GM12878 (cell line): ENCODE measurements at regions not wholly inside any gene's neighbourhood (a gene's known extent, or its start where the extent isn't known, plus 50 kb on each side); places are given as distances from the start of the nearest gene placed in this dataset.

Experiments
- ATAC-seq: fragments of 200-7000 bp; cut with Tn5 transposase; 3 replicates; pipeline ENCODE4 v1.9.1; 2020; ENCODE audit warnings: mild to moderate bottlenecking, moderate library complexity
- BruUV-seq: library from RNA; stranded (reverse); fragments of 400-500 nt; replicated peaks from 2 replicates; lab custom pipeline; 2021; lab: Mats Ljungman, UMichigan
- CTCF ChIA-PET: fragments of 300-600 bp; sonication (Branson Sonifier 250); formaldehyde crosslinking; extraction: SDS; loops from one replicate; lab custom pipeline; 2021; ENCODE audit warnings: inconsistent platforms; lab: Yijun Ruan, JAX
- POLR2A ChIA-PET: fragments of 350-600 bp; formaldehyde crosslinking; extraction: SDS; loops from one replicate; lab custom pipeline; 2021; ENCODE audit warnings: inconsistent platforms; lab: Charles Lee
- RAD21 ChIA-PET: fragments of 300-600 bp; sonication (Branson Sonifier 250); formaldehyde crosslinking; loops from one replicate; lab custom pipeline; 2023; ENCODE audit warnings: antibody characterized with exemption; ENCODE audit not compliant: unreplicated experiment; lab: Charles Lee
- SMC1A ChIA-PET: fragments of 300-600 bp; sonication (Branson Sonifier 250); formaldehyde crosslinking; loops from one replicate; lab custom pipeline; 2023; ENCODE audit not compliant: unreplicated experiment, uncharacterized antibody; lab: Charles Lee
- DNase-seq: peaks from one replicate; pipeline ENCODE4 v3.0.0-alpha.2; 2011; ENCODE audit warnings: low read depth, low spot score
- FAIRE-seq: peaks from 3 replicates; lab custom pipeline; 2011; peaks lifted over from hg19 to GRCh38; lab: Jason Lieb, UNC
- H2AFZ ChIP-seq: 2 replicates; pipeline ENCODE4 v1.6.0; 2011; ENCODE audit warnings: low read depth, low read length, control low read depth; ENCODE audit not compliant: control insufficient read depth
- H3K27ac ChIP-seq: 2 replicates; pipeline ENCODE4 v1.5.1; 2011; ENCODE audit warnings: control low read depth; ENCODE audit not compliant: control insufficient read depth, insufficient read depth
- H3K27me3 ChIP-seq, 2 experiments: replicated peaks in 1 of 2; 2 replicates each; pipeline versions ENCODE4 v1.6.0 to v1.6.1; 2011; ENCODE audit warnings: low read length in 1 of 2; ENCODE audit not compliant: control insufficient read depth in 2 of 2, insufficient read depth in 2 of 2
- H3K36me3 ChIP-seq, 2 experiments: 2 replicates each; pipeline ENCODE4 v1.5.1; 2011; ENCODE audit warnings: low read length in 1 of 2; ENCODE audit not compliant: control insufficient read depth in 2 of 2, insufficient read depth in 2 of 2
- H3K4me1 ChIP-seq: 2 replicates; pipeline ENCODE4 v1.6.1; 2011; ENCODE audit warnings: mild to moderate bottlenecking, low read length, moderate library complexity, mixed read lengths; ENCODE audit not compliant: control insufficient read depth, insufficient read depth
- H3K4me2 ChIP-seq: 2 replicates; pipeline ENCODE4 v1.6.0; 2011; ENCODE audit warnings: control low read depth; ENCODE audit not compliant: control insufficient read depth, insufficient read depth
- H3K4me3 ChIP-seq: fragments of 200-600 bp; sonication (generic); 2 replicates; pipeline ENCODE4 v1.5.1; 2016
- H3K79me2 ChIP-seq: 2 replicates; pipeline ENCODE4 v1.6.0; 2011; ENCODE audit warnings: low read length; ENCODE audit not compliant: control insufficient read depth, insufficient read depth
- H3K9ac ChIP-seq: 2 replicates; pipeline ENCODE4 v1.8.0; 2011; ENCODE audit warnings: low read length, control low read depth, mixed read lengths; ENCODE audit not compliant: control insufficient read depth, insufficient read depth
- H3K9me3 ChIP-seq: replicated peaks from 3 replicates; pipeline ENCODE4 v1.5.1; 2011; ENCODE audit warnings: mild to moderate bottlenecking, low read length; ENCODE audit not compliant: control insufficient read depth, insufficient read depth
- H4K20me1 ChIP-seq: 2 replicates; pipeline ENCODE4 v1.6.0; 2011; ENCODE audit not compliant: control insufficient read depth, insufficient read depth
- BACH1 ChIP-seq: fragments of 450-650 bp; IDR thresholded peaks from 2 replicates; pipeline ENCODE4 v1.6.1; 2017; ENCODE audit warnings: mild to moderate bottlenecking, borderline replicate concordance
- CBFB ChIP-seq: IDR thresholded peaks from 2 replicates; pipeline ENCODE4 v1.6.1; 2016; ENCODE audit warnings: antibody characterized with exemption, low read depth
- CEBPB ChIP-seq, 2 experiments: fragments of 150-350 bp in 1 of 2; IDR thresholded peaks; 2 replicates each; pipeline ENCODE4 v1.6.1; 2012 to 2014; ENCODE audit warnings: low read depth in 2 of 2, low read length in 2 of 2, borderline replicate concordance in 1 of 2, inconsistent platforms in 1 of 2
- CHD4 ChIP-seq: fragments of 200-600 bp; sonication (generic); IDR thresholded peaks from 2 replicates; pipeline ENCODE4 v1.6.1; 2016; ENCODE audit warnings: mild to moderate bottlenecking
- E4F1 ChIP-seq: fragments of 450-650 bp; IDR thresholded peaks from 2 replicates; pipeline ENCODE4 v1.6.1; 2018; ENCODE audit warnings: borderline replicate concordance, mild to moderate bottlenecking; ENCODE audit not compliant: partially characterized antibody
- IKZF2 ChIP-seq, 2 experiments: fragments of 450-650 bp; IDR thresholded peaks; 2 replicates each; pipeline ENCODE4 v1.6.1; 2017; ENCODE audit warnings: mild to moderate bottlenecking in 2 of 2, moderate library complexity in 2 of 2
- KAT2A ChIP-seq: conservative IDR thresholded peaks from 2 replicates; pipeline ENCODE4 v1.6.1; 2011; ENCODE audit warnings: low read depth, low read length; ENCODE audit not compliant: control insufficient read depth
- RAD51 ChIP-seq: fragments of 450-650 bp; IDR thresholded peaks from 2 replicates; pipeline ENCODE4 v1.6.1; 2016; ENCODE audit warnings: moderate library complexity, mild to moderate bottlenecking, inconsistent platforms
- SREBF1 ChIP-seq: IDR thresholded peaks from 2 replicates; pipeline ENCODE4 v1.6.1; 2012; ENCODE audit warnings: mild to moderate bottlenecking, low read length
- USF1 ChIP-seq: IDR thresholded peaks from 2 replicates; pipeline ENCODE4 v1.6.1; 2011; ENCODE audit warnings: borderline replicate concordance, low read depth, mild to moderate bottlenecking, moderate library complexity, mixed read lengths, low read length; ENCODE audit not compliant: insufficient read depth; ENCODE audit errors: extremely low read length
- ZBED1 ChIP-seq: IDR thresholded peaks from 2 replicates; pipeline ENCODE4 v1.6.1; 2016; ENCODE audit warnings: borderline replicate concordance
- ZBTB33 ChIP-seq: fragments of 450-650 bp; IDR thresholded peaks from 2 replicates; pipeline ENCODE4 v1.6.1; 2017; ENCODE audit warnings: mild to moderate bottlenecking
- WGBS: methylation state at CpG from one replicate; pipeline ENCODE4 v1.1.6; 2016; ENCODE audit warnings: low lambda C conversion rate; ENCODE audit not compliant: insufficient replicate concordance, insufficient coverage; ENCODE audit errors: missing lambda C conversion rate; 5-methylcytosine and 5-hydroxymethylcytosine counted together
- in situ Hi-C: fragments of 300-500 bp; cut with MboI; formaldehyde crosslinking; loops from 9 replicates; pipeline ENCODE4 v1.14.3; 2018; ENCODE audit warnings: mixed read lengths
- intact Hi-C: fragments of 100-400 bp; cut with micrococcal nuclease; formaldehyde crosslinking; loops from one replicate; pipeline ENCODE4 v1.14.2; 2022; ENCODE audit not compliant: unreplicated experiment
- TF ChIP-seq, protein P1 (sequence below): fragments of 450-650 bp; IDR thresholded peaks from 2 replicates; pipeline ENCODE4 v1.6.1; 2016; ENCODE audit warnings: mild to moderate bottlenecking

DNA sequence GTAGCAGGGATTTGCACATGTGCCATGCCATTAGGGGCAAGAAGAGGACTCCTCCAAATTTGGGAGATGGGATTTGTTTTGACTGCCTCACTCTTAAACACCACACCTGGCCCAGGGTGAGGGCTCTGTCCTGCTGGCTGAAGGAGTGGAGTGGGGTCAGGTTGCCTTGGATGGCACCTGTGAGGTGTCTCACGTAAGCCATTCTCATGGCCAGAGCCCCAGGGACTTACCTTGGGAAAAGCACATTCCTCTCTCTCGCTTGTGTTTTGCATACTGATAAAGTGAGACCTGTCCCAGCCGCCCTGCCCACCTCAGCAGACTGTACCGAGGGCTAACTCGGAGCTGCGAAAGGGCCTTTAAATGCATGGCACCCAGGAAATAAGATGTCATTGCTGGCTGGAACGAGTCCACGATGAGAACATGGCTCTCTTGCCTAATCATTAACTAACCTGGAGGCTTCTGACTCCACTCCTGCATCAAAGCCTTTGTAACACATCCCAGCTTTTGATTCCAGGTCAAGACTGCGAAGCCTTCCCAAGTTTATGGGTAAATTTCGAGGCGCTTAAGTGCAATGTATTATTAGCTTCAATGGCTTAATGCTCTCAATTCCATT is 184.0 kb upstream of the RNF32 start:
- in situ Hi-C loops = no loop called here
- H3K27ac ChIP-seq = no peak overlapping the region

GRCh38 chr7:156456032-156456431 is 184.5 kb upstream of the RNF32 start:
- CTCF ChIA-PET = interaction anchor here (0.7 kb wide), 1 partner anchor 20 kb away, joined by 3 read pairs; no protein-coding TSS in a partner anchor
- TF ChIP-seq KAT2A = no peak
- no peak for TF ChIP-seq ZBTB33
- TF ChIP-seq IKZF2 (IDR thresholded peaks at IDR 0.05) = no peak
- no peak for TF ChIP-seq E4F1
- no peak for TF ChIP-seq CHD4
- no peak for TF ChIP-seq BACH1
- no peak for TF ChIP-seq USF1
- TF ChIP-seq, protein P1, sequence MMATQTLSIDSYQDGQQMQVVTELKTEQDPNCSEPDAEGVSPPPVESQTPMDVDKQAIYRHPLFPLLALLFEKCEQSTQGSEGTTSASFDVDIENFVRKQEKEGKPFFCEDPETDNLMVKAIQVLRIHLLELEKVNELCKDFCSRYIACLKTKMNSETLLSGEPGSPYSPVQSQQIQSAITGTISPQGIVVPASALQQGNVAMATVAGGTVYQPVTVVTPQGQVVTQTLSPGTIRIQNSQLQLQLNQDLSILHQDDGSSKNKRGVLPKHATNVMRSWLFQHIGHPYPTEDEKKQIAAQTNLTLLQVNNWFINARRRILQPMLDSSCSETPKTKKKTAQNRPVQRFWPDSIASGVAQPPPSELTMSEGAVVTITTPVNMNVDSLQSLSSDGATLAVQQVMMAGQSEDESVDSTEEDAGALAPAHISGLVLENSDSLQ = no peak
- no peak for TF ChIP-seq CBFB
- no peak for TF ChIP-seq ZBED1

More for the DNA sequence above, 184.0 kb upstream of the RNF32 start:
- SMC1A ChIA-PET = no interaction called here
- Histone ChIP-seq H3K9ac (no peak overlapping the region), H3K4me1 (no peaks in the 10 kb centered on the region), H3K27me3 (no peaks in the 10 kb centered on the region; a peak in 1 of 4 replicates), H3K79me2 (no peaks in the 10 kb centered on the region), H3K9me3 (no peaks in the 10 kb centered on the region), H4K20me1 (no peaks in the 10 kb centered on the region), H2AFZ (no peak overlapping the region), H3K36me3 (no peaks in the 10 kb centered on the region), H3K4me3 (no peak overlapping the region), H3K4me2 (no peak overlapping the region)
- TF ChIP-seq RAD51 (no peak), SREBF1 (no peak), CEBPB (IDR thresholded peaks at IDR 0.05; ENCODE audit: borderline replicate concordance in 1 of 2, low read depth in 2 of 2, low read length in 2 of 2) (no peak)
- WGBS = 27% methylated on average over 11 of the region's 11 CpGs
- CTCF ChIA-PET = no interaction called here
- FAIRE-seq = no peak
- DNase-seq = no peak
- intact Hi-C loops = no loop called here
- no TSS peak for BruUV-seq
- no peak for ATAC-seq
- RAD21 ChIA-PET = no interaction called here
- POLR2A ChIA-PET = no interaction called here

More at GRCh38 chr7:156456032-156456431, 184.5 kb upstream of the RNF32 start:
- Histone ChIP-seq H3K4me1 (no peaks in the 10 kb centered on the region), H3K9me3 (no peaks in the 10 kb centered on the region), H4K20me1 (no peaks in the 10 kb centered on the region), H2AFZ (no peak overlapping the region), H3K27ac (no peak overlapping the region), H3K9ac (no peak overlapping the region), H3K36me3 (no peaks in the 10 kb centered on the region), H3K27me3 (no peaks in the 10 kb centered on the region; a peak in 1 of 4 replicates), H3K4me2 (no peak overlapping the region), H3K4me3 (no peak overlapping the region), H3K79me2 (no peaks in the 10 kb centered on the region)
- WGBS = 11% methylated on average over 8 of the region's 8 CpGs
- FAIRE-seq (no peak), DNase-seq (no peak), ATAC-seq (no peak)
- in situ Hi-C loops (no loop called here), intact Hi-C loops (no loop called here)
- RAD21 ChIA-PET = no interaction called here
- no TSS peak for BruUV-seq
- POLR2A ChIA-PET = no interaction called here
- SMC1A ChIA-PET = no interaction called here
